GM23248 (cell line): ENCODE measurements at regions not wholly inside any gene's neighbourhood (a gene's known extent, or its start where the extent isn't known, plus 50 kb on each side); places are given as distances from the start of the nearest gene placed in this dataset.

Source experiments
- EZH2 ChIP-seq: fragments of 200-600 bp; sonication (generic); IDR thresholded peaks from 2 replicates; pipeline ENCODE4 v1.6.1; 2018; ENCODE audit warnings: antibody characterized with exemption, mild to moderate bottlenecking; ENCODE audit not compliant: insufficient read depth, poor library complexity, severe bottlenecking
- EZH2phosphoT487 ChIP-seq: fragments of 200-600 bp; sonication (generic); IDR thresholded peaks from 2 replicates; pipeline ENCODE4 v1.6.1; 2018; ENCODE audit warnings: antibody characterized with exemption, moderate library complexity, mild to moderate bottlenecking, low read depth; ENCODE audit not compliant: insufficient read depth

DNA sequence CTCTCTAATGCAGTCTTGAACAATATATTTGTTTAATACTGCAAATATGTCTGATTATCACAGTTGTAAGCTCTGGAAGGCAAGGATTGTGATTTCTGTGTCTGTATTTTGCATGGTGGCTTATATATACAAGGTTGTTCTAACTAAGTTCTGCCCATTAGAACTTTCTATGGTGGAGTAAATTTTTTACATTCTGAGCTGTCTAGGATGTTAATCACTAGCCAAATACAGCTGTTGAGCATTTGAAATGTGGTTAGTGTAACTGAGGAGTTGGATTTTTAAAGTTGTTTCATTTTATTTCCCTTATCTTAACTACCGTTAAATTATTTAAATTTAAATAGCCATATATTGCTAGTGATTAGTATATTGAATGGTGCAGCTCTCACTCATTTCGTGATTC is 64.3 kb upstream of the DMRTA1 start:
- TF ChIP-seq EZH2phosphoT487 (no peak), EZH2 (no peak)
